GM18520 (cell line): ENCODE measurements at regions not wholly inside any gene's neighbourhood (a gene's known extent, or its start where the extent isn't known, plus 50 kb on each side); places are given as distances from the start of the nearest gene placed in this dataset.
"Not testable (repeated sequence)": the region's sequence is repeated elsewhere in the genome, so short reads cannot be mapped to it uniquely, and the experiment has no call there.

ENCODE experiments used
- ATAC-seq: cut with Tn5 transposase; IDR thresholded peaks from one replicate; pipeline ENCODE4 v1.9.1; 2021; ENCODE audit not compliant: unreplicated experiment

- no peak for ATAC-seq
Observed at GRCh38 chr9:88287972-88288371, 100.3 kb upstream of the SPIN1 start.

- no peak for ATAC-seq
Observed at GRCh38 chr9:88280816-88281382, 107.3 kb upstream of the SPIN1 start.

- ATAC-seq = no peak
Observed at GRCh38 chr9:88278036-88278435, 110.2 kb upstream of the SPIN1 start.

DNA sequence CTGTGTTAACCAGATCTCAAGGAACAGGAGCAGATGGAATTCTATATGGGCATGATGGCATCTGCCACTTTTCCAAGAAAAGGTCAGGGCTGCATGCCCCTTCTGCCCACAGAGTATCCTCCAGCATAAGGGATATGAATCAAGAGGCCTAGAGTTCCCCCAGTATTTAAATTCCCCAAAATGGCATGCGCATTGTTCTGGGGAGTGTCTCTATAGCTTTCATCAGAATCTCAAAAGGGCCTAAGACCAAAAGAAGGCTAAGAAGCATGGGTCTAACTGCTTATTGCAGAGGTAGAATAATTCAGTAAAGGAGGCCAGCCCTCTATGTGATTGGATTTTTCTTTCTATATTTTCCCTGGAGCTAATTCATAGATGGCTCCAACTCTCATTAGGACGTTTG lies 114.2 kb upstream of the SPIN1 start:
- ATAC-seq = no peak

GRCh38 chr9:88272986-88273385 lies 115.3 kb upstream of the SPIN1 start:
- ATAC-seq = no peak

- no peak for ATAC-seq
Observed at GRCh38 chr9:88270413-88270812, 117.8 kb upstream of the SPIN1 start.

DNA sequence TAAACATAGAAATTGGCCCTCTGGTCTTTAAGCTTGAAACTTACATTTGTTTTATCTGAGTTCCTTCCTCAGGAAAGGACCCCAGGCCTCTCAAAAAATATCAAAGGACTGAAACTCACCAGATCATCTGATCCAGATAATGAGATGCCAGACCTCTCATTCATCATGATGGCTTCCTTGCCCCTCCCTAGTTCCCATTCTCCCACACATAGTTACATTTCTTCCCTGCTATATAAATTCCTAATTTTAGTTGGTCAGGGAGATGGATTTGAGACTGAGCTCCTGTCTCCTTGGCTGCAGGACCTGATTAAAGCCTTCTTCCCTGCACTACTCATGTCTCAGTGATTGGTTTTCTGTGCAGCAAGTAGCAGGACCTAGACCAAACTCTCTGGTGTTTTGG lies 119.4 kb upstream of the SPIN1 start:
- ATAC-seq = no peak

- no peak for ATAC-seq
Observed at GRCh38 chr9:88267283-88267682, 121.0 kb upstream of the SPIN1 start.

- no peak for ATAC-seq
Observed at GRCh38 chr9:88266416-88266815, 121.8 kb upstream of the SPIN1 start.

DNA sequence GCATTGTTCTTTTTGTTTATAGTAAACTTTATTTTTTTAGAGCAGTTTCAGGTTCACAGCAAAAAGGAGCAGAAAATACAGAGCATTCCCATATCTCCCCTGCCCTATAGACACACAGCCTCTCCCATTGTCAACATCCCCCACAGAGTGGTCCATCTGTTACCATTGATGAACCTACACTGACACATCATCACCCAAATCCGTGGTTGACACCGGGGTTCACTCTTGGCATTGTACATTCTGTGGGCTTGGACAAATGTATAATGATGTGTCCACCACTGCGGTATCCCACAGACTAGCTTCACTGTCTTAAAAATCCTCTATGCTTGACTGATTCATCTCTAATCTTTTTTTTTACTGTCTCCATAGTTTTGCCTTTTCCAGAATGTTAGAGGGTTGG lies 120.7 kb upstream of the SPATA31C2 start:
- ATAC-seq = no peak

DNA sequence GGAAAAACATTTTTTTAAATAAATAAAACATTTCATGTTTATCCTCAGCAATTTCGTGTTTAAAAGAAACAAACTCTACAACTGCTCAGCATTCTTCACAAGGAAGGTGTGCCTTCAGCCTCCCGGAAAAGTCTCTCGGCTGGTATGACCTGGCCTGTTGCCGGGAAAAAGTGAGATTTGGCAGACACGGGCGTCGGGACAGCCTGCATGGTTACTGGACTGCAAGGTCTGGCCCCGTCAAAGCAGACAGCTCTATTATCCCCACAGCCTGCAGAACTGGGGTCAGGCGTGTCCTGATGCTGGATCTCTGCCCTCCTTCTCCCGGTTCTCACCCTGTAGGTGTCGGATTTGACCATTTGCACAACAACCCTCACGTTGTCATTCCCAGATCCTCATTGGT lies 120.3 kb upstream of the SPATA31C2 start:
- ATAC-seq = no peak

GRCh38 chr9:88258024-88258423 lies 119.7 kb upstream of the SPATA31C2 start:
- ATAC-seq = no peak

GRCh38 chr9:88256216-88256615 lies 117.9 kb upstream of the SPATA31C2 start:
- no peak for ATAC-seq

DNA sequence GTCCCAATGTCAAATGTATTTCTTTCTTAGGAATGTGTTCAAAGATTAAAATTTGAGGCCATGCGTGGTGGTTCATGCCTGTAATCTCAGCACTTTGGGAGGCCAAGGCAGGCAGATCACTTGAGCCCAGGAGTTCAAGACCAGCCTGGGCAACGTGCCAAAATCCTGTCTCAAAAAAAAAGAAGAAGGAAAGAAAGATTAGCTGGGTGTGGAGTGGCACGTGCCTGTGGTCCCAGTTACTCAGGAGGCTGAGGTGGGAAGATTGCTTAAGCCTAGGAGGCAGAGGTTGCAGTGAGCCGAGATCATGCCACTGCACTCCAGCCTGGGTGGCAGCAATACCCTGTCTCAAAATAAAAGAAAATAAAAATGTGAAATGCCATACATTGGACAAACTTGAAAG lies 117.5 kb upstream of the SPATA31C2 start:
- not testable (repeated sequence) for ATAC-seq

GRCh38 chr9:88251903-88252302 lies 113.6 kb upstream of the SPATA31C2 start:
- ATAC-seq = no peak

- no peak for ATAC-seq
Observed at GRCh38 chr9:88243736-88244135, 105.5 kb upstream of the SPATA31C2 start.

- no peak for ATAC-seq
Observed at GRCh38 chr9:88242879-88243278, 104.6 kb upstream of the SPATA31C2 start.

GRCh38 chr9:88237991-88238571 lies 99.8 kb upstream of the SPATA31C2 start:
- no peak for ATAC-seq

DNA sequence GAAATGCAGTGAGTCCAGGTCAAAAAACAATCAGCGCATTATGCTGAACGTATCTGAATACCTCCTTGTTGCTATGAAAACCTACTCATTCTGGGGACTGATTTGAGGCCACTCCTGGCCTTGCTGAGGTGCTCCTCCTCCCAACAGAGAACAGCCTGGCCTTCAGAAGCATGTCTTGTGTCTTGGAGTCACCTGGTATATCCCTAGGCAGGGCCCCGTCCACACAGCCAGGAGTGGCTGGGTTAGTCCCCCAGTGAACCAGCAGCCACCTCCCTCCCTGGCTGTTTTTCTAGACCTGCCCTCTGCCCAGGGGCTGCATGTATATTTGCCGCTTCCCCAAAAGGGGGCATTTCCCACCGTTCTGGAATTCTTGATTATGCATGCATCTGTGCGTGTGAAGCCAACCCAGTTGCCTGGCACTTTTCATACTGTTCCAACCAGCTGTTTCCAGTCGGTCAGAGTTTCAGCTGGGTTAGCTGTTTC lies 99.2 kb upstream of the SPATA31C2 start:
- ATAC-seq = no peak

DNA sequence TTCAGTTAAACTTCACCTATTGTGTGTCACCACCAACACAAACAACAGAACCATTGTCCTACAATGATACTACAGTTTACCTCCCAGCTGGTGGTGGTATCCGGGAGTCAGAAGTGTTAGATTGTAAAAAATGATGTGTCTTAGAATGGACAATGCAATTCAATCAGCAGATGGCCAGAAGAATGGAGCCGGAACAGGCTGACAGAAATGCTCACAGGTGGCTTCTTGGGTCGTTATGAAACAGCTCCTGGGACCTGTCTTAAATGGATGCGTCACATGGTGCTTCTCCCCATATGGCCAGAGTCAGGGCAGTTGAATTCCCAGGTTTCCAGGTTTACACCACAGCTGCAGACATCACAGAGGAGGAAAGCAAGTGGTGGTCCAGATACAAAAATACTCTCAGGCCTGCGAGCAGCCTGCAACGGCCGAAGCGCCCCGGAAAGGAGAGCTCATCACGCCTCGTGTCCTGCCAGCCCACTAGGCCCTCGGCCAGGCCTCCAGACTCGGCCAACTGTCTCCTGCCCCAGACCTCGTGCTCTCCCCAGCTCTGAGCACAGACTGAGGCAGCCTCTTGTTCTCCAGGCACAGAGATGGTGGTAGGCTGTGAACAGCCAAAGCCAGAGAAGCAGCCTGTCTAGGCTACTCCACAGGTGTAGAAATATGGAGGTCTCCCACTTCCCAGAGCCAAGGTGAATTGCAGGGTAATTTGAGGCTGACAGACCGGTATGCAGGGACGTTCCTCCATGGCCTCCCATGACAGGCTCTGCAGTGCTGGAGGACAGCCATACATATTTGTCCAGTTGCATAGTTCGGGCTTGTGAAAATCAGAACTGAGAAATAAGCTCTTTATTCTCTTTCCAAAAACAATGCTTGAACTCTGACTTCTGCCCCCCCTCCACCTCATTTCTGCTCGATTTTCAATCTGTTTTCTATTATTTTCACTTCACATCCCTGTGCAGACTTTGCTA lies 98.5 kb upstream of the SPATA31C2 start:
- ATAC-seq = no peak

DNA sequence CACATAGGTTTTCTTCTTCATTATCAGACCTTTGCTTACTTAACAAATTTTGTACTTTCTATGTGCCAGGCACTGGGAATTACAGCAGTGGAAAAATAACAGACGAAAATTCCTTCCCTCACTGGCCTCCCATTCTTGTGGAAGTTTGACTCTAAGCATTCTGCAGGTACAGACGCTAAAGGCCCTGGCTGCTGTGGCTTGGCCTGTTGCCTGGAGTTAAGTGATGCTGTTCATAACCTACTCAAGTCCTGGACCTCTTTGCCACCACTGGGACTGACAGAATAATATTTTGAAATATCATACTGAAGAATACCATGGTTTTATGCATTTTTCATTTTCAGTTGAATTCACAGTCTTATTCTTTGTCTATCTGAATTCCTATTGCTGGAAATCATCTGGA lies 97.3 kb upstream of the SPATA31C2 start:
- no peak for ATAC-seq

GRCh38 chr9:88234114-88234513 lies 95.8 kb upstream of the SPATA31C2 start:
- ATAC-seq = no peak
